HCT116 (cell line): ENCODE measurements at regions not wholly inside any gene's neighbourhood (a gene's known extent, or its start where the extent isn't known, plus 50 kb on each side); places are given as distances from the start of the nearest gene placed in this dataset.

Source experiments
- ATAC-seq: fragments of 200-7000 bp; cut with Tn5 transposase; 2 replicates; pipeline ENCODE4 v1.9.1; 2020; ENCODE audit warnings: mild to moderate bottlenecking, moderate library complexity
- BruUV-seq: library from RNA; stranded (reverse); fragments of 400-500 nt; replicated peaks from 2 replicates; lab custom pipeline; 2021; lab: Mats Ljungman, UMichigan
- CTCF ChIA-PET: fragments of 300-600 bp; sonication (Branson Sonifier 250); formaldehyde crosslinking; loops from one replicate; lab custom pipeline; 2021; ENCODE audit warnings: antibody characterized with exemption; lab: Charles Lee
- POLR2A ChIA-PET: fragments of 300-600, 350-600 bp; sonication (Branson Sonifier 250); formaldehyde crosslinking; loops from one replicate; lab custom pipeline; 2021; ENCODE audit warnings: antibody characterized with exemption; lab: Charles Lee
- RAD21 ChIA-PET, 2 experiments: fragments of 300-600 bp; sonication (Branson Sonifier 250); formaldehyde crosslinking; loops; one replicate each; lab custom pipeline; 2023; ENCODE audit warnings: low total read pairs in 2 of 2; ENCODE audit not compliant: uncharacterized antibody in 2 of 2, unreplicated experiment in 2 of 2, low non-redundant PET in 1 of 2; lab: Charles Lee
- DNase-seq: peaks from one replicate; pipeline ENCODE4 v3.0.0-alpha.2; 2010; ENCODE audit warnings: low read depth, low spot score
- H2AFZ ChIP-seq: fragments of 200-600 bp; shearing (Covaris generic), sonication (generic); 2 replicates; pipeline ENCODE4 v1.6.1; 2017; ENCODE audit warnings: low read depth, mixed run types, mixed read lengths, antibody characterized with exemption, low read length; ENCODE audit not compliant: poor library complexity, severe bottlenecking
- H3K27ac ChIP-seq: 2 replicates; pipeline ENCODE4 v1.5.1; 2012; ENCODE audit warnings: low read depth, low read length
- H3K27me3 ChIP-seq: fragments of 200-600 bp; sonication (generic); 2 replicates; pipeline ENCODE4 v1.6.1; 2016; ENCODE audit warnings: mixed run types, low read length, mixed read lengths; ENCODE audit not compliant: insufficient read depth
- H3K36me3 ChIP-seq, 2 experiments: fragments of 200-500 bp in 1 of 2; fragments of 200-600 bp in 1 of 2; sonication (Bioruptor generic) in 1 of 2; sonication (generic) in 1 of 2; 2 replicates each; pipeline versions ENCODE4 v1.5.1 to v1.6.1; 2014 to 2016; ENCODE audit warnings: low read length in 2 of 2, inconsistent platforms in 1 of 2, mixed read lengths in 1 of 2, mixed run types in 1 of 2; ENCODE audit not compliant: insufficient read depth in 2 of 2, control insufficient read depth in 1 of 2
- H3K4me1 ChIP-seq, 2 experiments: fragments of 200-600 bp in 1 of 2; sonication (generic) in 1 of 2; 2 replicates each; pipeline versions ENCODE4 v1.5.1 to v1.6.1; 2012 to 2017; ENCODE audit warnings: low read length in 2 of 2, inconsistent platforms in 1 of 2, mild to moderate bottlenecking in 1 of 2, mixed read lengths in 1 of 2, mixed run types in 1 of 2, moderate library complexity in 1 of 2; ENCODE audit not compliant: insufficient read depth in 2 of 2, control insufficient read depth in 1 of 2
- H3K4me2 ChIP-seq: fragments of 200-600 bp; sonication (generic); 2 replicates; pipeline ENCODE4 v1.6.1; 2017; ENCODE audit warnings: mixed run types, low read length, mixed read lengths
- H3K4me3 ChIP-seq, 2 experiments: fragments of 200-600 bp in 1 of 2; sonication (generic) in 1 of 2; replicated peaks in 1 of 2; 2 replicates each; pipeline ENCODE4 v1.5.1; 2011 to 2016; ENCODE audit warnings: low read length in 2 of 2, control low read depth in 1 of 2, low read depth in 1 of 2, mild to moderate bottlenecking in 1 of 2, mixed read lengths in 1 of 2, mixed run types in 1 of 2
- H3K79me2 ChIP-seq: fragments of 200-600 bp; sonication (generic); 2 replicates; pipeline ENCODE4 v1.6.1; 2017; ENCODE audit warnings: mild to moderate bottlenecking, mixed run types, low read length, moderate library complexity, mixed read lengths; ENCODE audit not compliant: insufficient read depth
- H3K9ac ChIP-seq: fragments of 200-600 bp; sonication (generic); 2 replicates; pipeline ENCODE4 v1.6.1; 2016; ENCODE audit warnings: low read length, mixed read lengths
- H3K9me2 ChIP-seq: fragments of 200-600 bp; sonication (generic), shearing (Covaris generic); 2 replicates; pipeline ENCODE4 v1.6.1; 2017; ENCODE audit warnings: mixed run types, mild to moderate bottlenecking, moderate library complexity; ENCODE audit not compliant: insufficient read depth
- H3K9me3 ChIP-seq, 2 experiments: fragments of 200-500 bp in 1 of 2; fragments of 200-600 bp in 1 of 2; sonication (Bioruptor generic) in 1 of 2; sonication (generic) in 1 of 2; 2 replicates each; pipeline ENCODE4 v1.6.1; 2014 to 2017; ENCODE audit warnings: low read length in 2 of 2, mixed read lengths in 2 of 2, inconsistent platforms in 1 of 2, low read depth in 1 of 2, mild to moderate bottlenecking in 1 of 2, mixed run types in 1 of 2, moderate library complexity in 1 of 2; ENCODE audit not compliant: control insufficient read depth in 1 of 2, insufficient read depth in 1 of 2
- H4K20me1 ChIP-seq: fragments of 200-600 bp; sonication (generic), shearing (Covaris generic); 2 replicates; pipeline ENCODE4 v1.6.1; 2017; ENCODE audit warnings: mixed run types, mild to moderate bottlenecking, moderate library complexity; ENCODE audit not compliant: insufficient read depth
- CEBPB ChIP-seq: IDR thresholded peaks from 2 replicates; pipeline ENCODE4 v1.6.1; 2012; ENCODE audit warnings: low read depth
- EGR1 ChIP-seq: IDR thresholded peaks from 2 replicates; pipeline ENCODE4 v1.6.1; 2012; ENCODE audit warnings: low read depth
- ELF1 ChIP-seq: IDR thresholded peaks from 2 replicates; pipeline ENCODE4 v1.6.1; 2012; ENCODE audit warnings: low read depth, borderline replicate concordance
- EZH2 ChIP-seq: fragments of 200-600 bp; sonication (generic); IDR thresholded peaks from 2 replicates; pipeline ENCODE4 v1.6.1; 2017; ENCODE audit warnings: antibody characterized with exemption, mixed run types
- EZH2phosphoT487 ChIP-seq: fragments of 200-600 bp; IDR thresholded peaks from 2 replicates; pipeline ENCODE4 v1.6.1; 2018; ENCODE audit warnings: antibody characterized with exemption, borderline replicate concordance
- FOSL1 ChIP-seq: IDR thresholded peaks from 2 replicates; pipeline ENCODE4 v1.6.1; 2012; ENCODE audit warnings: low read depth
- JUND ChIP-seq: IDR thresholded peaks from 2 replicates; pipeline ENCODE4 v1.6.1; 2012
- POLR2A ChIP-seq: IDR thresholded peaks from 2 replicates; pipeline ENCODE4 v1.7.0; 2011; ENCODE audit warnings: borderline replicate concordance; ENCODE audit not compliant: insufficient read depth, insufficient read length; ENCODE audit errors: extremely low read depth
- POLR2AphosphoS5 ChIP-seq: IDR thresholded peaks from 2 replicates; pipeline ENCODE4 v1.6.1; 2011; ENCODE audit warnings: mild to moderate bottlenecking, low read depth, low read length, moderate library complexity
- RAD21 ChIP-seq: IDR thresholded peaks from 2 replicates; pipeline ENCODE4 v1.6.1; 2012; ENCODE audit warnings: low read depth, mild to moderate bottlenecking
- SIN3A ChIP-seq: IDR thresholded peaks from 2 replicates; pipeline ENCODE4 v1.6.1; 2012; ENCODE audit warnings: low read depth
- SRF ChIP-seq: IDR thresholded peaks from 2 replicates; pipeline ENCODE4 v1.6.1; 2012; ENCODE audit warnings: low read depth
- TCF7L2 ChIP-seq: IDR thresholded peaks from 2 replicates; pipeline ENCODE4 v1.7.0; 2011; ENCODE audit warnings: borderline replicate concordance, inconsistent platforms; ENCODE audit not compliant: insufficient read depth, insufficient read length; ENCODE audit errors: extremely low read depth
- ZNF274 ChIP-seq: fragments of 200-500 bp; sonication (Bioruptor generic); IDR thresholded peaks from 2 replicates; pipeline ENCODE4 v1.6.1; 2014; ENCODE audit warnings: mild to moderate bottlenecking, low read depth, low read length, inconsistent platforms
- intact Hi-C: fragments of 100-400 bp; cut with micrococcal nuclease; formaldehyde crosslinking; loops from 2 replicates; pipeline ENCODE4 v1.10.0; 2022
- TF ChIP-seq, protein P1 (sequence below): IDR thresholded peaks from 2 replicates; pipeline ENCODE4 v1.6.1; 2012
- TF ChIP-seq, protein P2 (sequence below): IDR thresholded peaks from 2 replicates; pipeline ENCODE4 v1.6.1; 2012
- TF ChIP-seq, protein P3 (sequence below), 3 experiments: fragments of 200-600 bp in 1 of 3; sonication (generic) in 1 of 3; IDR thresholded peaks in 2 of 3; conservative IDR thresholded peaks in 1 of 3; 2 replicates each; pipeline ENCODE4 v1.5.1; 2012 to 2017; ENCODE audit warnings: low read depth in 2 of 3, low read length in 2 of 3, antibody characterized with exemption in 1 of 3, borderline replicate concordance in 1 of 3, control low read depth in 1 of 3, mild to moderate bottlenecking in 1 of 3, mixed read lengths in 1 of 3, mixed run types in 1 of 3, moderate library complexity in 1 of 3; ENCODE audit not compliant: insufficient read depth in 1 of 3
- TF ChIP-seq, protein P4 (sequence below): IDR thresholded peaks from 2 replicates; pipeline ENCODE4 v1.6.1; 2012; ENCODE audit warnings: low read depth

DNA sequence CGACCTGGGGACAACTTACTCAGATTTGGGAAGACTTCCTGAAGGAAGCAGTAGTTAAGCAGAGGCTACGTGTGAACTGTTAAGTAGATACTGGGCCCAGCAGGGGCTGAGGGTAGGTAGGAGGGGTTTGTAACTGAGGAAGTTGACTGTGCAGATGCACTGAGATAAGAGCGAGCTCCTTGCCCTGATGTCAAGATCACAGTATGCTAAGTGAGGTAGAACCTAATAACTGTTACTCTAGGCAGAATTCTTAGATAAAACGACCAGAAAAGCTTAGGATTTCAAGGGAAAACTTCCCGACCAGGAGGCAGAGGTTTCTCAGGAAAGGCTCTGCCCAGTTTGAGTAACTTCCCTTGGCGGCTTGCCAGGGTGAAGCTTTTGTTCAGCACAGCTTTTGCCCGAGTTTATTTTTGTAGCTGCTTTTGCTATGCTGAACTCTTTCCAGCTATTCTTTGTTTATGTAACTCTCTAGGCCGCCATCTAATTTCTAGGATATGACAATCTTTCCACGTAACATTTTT, 632.1 kb downstream of the DIAPH3 start (continued):
- TF ChIP-seq, protein P1, sequence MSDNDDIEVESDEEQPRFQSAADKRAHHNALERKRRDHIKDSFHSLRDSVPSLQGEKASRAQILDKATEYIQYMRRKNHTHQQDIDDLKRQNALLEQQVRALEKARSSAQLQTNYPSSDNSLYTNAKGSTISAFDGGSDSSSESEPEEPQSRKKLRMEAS, result no peak
- no peak for TF ChIP-seq ZNF274

DNA sequence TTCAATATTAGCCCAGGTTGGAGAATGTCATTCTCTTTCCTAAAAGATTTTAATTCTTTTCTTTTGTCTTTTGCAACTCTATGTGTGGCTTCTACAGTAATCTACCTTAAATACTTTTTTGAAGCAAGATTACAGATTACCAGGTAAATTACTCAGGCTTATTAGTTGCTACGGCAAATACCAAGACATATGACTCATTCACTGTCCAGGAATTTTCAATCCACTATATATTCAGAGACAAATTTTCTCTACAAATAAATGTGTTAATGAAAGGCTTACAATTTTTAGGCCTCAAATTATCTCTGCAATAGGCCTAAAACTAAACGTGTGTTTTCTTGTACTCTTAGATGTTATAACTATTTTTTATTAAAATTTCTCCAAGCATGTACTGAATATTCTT, 631.3 kb downstream of the DIAPH3 start:
- Histone ChIP-seq H4K20me1 (no peaks in the 10 kb centered on the region), H3K9me3 (no peaks in the 10 kb centered on the region), H3K79me2 (no peaks in the 10 kb centered on the region), H3K4me3 (no peak overlapping the region), H3K27ac (no peak overlapping the region), H3K4me1 (peaks cover 9 to 11% of the 10 kb centered on the region in 2 experiments; a peak in 3 of 4 replicates), H3K4me2 (no peak overlapping the region), H3K36me3 (no peaks in the 10 kb centered on the region), H3K9me2 (no peaks in the 10 kb centered on the region), H3K27me3 (no peaks in the 10 kb centered on the region), H3K9ac (no peak overlapping the region), H2AFZ (no peak overlapping the region)
- CTCF ChIA-PET, result no interaction called here
- DNase-seq (no peak), ATAC-seq (no peak)
- BruUV-seq, result no TSS peak
- no peak for TF ChIP-seq SIN3A
- no peak for TF ChIP-seq SRF
- TF ChIP-seq JUND, result no peak
- no peak for TF ChIP-seq EZH2
- TF ChIP-seq RAD21, result no peak
- TF ChIP-seq, protein P2, sequence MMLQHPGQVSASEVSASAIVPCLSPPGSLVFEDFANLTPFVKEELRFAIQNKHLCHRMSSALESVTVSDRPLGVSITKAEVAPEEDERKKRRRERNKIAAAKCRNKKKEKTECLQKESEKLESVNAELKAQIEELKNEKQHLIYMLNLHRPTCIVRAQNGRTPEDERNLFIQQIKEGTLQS, result no peak
- TF ChIP-seq ELF1, result no peak
- TF ChIP-seq TCF7L2, result no peak
- TF ChIP-seq, protein P3, sequence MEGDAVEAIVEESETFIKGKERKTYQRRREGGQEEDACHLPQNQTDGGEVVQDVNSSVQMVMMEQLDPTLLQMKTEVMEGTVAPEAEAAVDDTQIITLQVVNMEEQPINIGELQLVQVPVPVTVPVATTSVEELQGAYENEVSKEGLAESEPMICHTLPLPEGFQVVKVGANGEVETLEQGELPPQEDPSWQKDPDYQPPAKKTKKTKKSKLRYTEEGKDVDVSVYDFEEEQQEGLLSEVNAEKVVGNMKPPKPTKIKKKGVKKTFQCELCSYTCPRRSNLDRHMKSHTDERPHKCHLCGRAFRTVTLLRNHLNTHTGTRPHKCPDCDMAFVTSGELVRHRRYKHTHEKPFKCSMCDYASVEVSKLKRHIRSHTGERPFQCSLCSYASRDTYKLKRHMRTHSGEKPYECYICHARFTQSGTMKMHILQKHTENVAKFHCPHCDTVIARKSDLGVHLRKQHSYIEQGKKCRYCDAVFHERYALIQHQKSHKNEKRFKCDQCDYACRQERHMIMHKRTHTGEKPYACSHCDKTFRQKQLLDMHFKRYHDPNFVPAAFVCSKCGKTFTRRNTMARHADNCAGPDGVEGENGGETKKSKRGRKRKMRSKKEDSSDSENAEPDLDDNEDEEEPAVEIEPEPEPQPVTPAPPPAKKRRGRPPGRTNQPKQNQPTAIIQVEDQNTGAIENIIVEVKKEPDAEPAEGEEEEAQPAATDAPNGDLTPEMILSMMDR (IDR thresholded peaks at IDR 0.05 in 2 of 3, conservative IDR thresholded peaks at IDR 0.05 in 1 of 3; ENCODE audit: borderline replicate concordance in 1 of 3, insufficient read depth in 1 of 3, low read depth in 2 of 3, low read length in 2 of 3), result no peak
- no peak for TF ChIP-seq EZH2phosphoT487
- TF ChIP-seq, protein P4, sequence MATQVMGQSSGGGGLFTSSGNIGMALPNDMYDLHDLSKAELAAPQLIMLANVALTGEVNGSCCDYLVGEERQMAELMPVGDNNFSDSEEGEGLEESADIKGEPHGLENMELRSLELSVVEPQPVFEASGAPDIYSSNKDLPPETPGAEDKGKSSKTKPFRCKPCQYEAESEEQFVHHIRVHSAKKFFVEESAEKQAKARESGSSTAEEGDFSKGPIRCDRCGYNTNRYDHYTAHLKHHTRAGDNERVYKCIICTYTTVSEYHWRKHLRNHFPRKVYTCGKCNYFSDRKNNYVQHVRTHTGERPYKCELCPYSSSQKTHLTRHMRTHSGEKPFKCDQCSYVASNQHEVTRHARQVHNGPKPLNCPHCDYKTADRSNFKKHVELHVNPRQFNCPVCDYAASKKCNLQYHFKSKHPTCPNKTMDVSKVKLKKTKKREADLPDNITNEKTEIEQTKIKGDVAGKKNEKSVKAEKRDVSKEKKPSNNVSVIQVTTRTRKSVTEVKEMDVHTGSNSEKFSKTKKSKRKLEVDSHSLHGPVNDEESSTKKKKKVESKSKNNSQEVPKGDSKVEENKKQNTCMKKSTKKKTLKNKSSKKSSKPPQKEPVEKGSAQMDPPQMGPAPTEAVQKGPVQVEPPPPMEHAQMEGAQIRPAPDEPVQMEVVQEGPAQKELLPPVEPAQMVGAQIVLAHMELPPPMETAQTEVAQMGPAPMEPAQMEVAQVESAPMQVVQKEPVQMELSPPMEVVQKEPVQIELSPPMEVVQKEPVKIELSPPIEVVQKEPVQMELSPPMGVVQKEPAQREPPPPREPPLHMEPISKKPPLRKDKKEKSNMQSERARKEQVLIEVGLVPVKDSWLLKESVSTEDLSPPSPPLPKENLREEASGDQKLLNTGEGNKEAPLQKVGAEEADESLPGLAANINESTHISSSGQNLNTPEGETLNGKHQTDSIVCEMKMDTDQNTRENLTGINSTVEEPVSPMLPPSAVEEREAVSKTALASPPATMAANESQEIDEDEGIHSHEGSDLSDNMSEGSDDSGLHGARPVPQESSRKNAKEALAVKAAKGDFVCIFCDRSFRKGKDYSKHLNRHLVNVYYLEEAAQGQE, result no peak
- TF ChIP-seq FOSL1, result no peak
- no peak for TF ChIP-seq ZNF274
- no peak for TF ChIP-seq POLR2A
- no peak for TF ChIP-seq EGR1
- no peak for TF ChIP-seq CEBPB
- TF ChIP-seq POLR2AphosphoS5, result no peak
- POLR2A ChIA-PET, result no interaction called here
- RAD21 ChIA-PET, result no interaction called here
- intact Hi-C loops, result no loop called here
